Adrenal gland (tissue), 5 donors: ENCODE measurements at regions not wholly inside any gene's neighbourhood (a gene's known extent, or its start where the extent isn't known, plus 50 kb on each side); places are given as distances from the start of the nearest gene placed in this dataset.

ENCODE experiments used
- POLR2A ChIP-seq, 2 donors: fragments of 450-650 bp; IDR thresholded peaks; one replicate each; pipeline ENCODE4 v1.6.1; 2017; ENCODE audit warnings: antibody characterized with exemption in 2 of 2, mild to moderate bottlenecking in 2 of 2, moderate library complexity in 1 of 2
- TF ChIP-seq, protein P1 (sequence below), 6 experiments: fragments of 450-650 bp in 4 of 6; fragments of 200-600 bp in 2 of 6; sonication (generic) in 1 of 6; IDR thresholded peaks; 1 replicate in 5 of 6; 2 replicates in 1 of 6; pipeline versions ENCODE4 v1.5.1 to v1.8.0; 2016 to 2021; ENCODE audit warnings: antibody characterized with exemption in 6 of 6, mild to moderate bottlenecking in 2 of 6, moderate library complexity in 1 of 6
- donor health status: DM: no; HTN: no; CAD: no.

DNA sequence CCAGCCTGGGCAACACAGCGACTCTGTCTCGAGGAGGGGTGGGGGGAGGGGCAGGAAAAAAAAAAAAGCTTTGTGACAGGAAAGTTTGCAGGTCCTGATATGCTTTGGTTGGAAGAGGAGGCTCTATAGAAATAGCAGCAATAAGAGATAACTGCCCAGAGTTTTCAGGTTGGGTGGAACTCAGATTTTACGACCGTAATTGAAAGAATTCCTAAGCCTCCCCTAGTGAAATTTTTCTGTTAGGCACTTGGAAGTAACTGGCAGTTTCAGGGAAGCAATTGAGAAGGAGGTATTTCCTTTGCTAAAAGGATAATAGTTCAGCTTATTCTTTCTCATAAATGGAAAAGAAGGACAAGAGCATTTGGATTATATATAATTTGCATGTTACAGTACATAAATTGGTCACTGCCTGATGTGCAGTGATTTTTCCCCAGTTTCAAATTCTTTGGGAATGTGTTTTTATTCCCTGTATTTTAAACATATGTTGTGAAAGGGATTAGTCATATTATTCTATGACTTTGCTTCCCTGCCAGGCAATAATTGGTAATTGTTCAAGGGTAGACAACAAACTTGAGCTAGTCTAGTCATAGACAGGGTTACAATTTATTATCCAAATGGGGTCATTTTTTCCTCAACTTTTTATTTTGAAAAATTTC is 452.8 kb downstream of the AEBP2 start:
- TF ChIP-seq, protein P1, sequence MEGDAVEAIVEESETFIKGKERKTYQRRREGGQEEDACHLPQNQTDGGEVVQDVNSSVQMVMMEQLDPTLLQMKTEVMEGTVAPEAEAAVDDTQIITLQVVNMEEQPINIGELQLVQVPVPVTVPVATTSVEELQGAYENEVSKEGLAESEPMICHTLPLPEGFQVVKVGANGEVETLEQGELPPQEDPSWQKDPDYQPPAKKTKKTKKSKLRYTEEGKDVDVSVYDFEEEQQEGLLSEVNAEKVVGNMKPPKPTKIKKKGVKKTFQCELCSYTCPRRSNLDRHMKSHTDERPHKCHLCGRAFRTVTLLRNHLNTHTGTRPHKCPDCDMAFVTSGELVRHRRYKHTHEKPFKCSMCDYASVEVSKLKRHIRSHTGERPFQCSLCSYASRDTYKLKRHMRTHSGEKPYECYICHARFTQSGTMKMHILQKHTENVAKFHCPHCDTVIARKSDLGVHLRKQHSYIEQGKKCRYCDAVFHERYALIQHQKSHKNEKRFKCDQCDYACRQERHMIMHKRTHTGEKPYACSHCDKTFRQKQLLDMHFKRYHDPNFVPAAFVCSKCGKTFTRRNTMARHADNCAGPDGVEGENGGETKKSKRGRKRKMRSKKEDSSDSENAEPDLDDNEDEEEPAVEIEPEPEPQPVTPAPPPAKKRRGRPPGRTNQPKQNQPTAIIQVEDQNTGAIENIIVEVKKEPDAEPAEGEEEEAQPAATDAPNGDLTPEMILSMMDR (IDR thresholded peaks at IDR 0.05): no peak
- no peak for TF ChIP-seq POLR2A (IDR thresholded peaks at IDR 0.05)
